ENCODE measurements at regions not wholly inside any gene's neighbourhood (a gene's known extent, or its start where the extent isn't known, plus 50 kb on each side); places are given as distances from the start of the nearest gene placed in this dataset.

DNA sequence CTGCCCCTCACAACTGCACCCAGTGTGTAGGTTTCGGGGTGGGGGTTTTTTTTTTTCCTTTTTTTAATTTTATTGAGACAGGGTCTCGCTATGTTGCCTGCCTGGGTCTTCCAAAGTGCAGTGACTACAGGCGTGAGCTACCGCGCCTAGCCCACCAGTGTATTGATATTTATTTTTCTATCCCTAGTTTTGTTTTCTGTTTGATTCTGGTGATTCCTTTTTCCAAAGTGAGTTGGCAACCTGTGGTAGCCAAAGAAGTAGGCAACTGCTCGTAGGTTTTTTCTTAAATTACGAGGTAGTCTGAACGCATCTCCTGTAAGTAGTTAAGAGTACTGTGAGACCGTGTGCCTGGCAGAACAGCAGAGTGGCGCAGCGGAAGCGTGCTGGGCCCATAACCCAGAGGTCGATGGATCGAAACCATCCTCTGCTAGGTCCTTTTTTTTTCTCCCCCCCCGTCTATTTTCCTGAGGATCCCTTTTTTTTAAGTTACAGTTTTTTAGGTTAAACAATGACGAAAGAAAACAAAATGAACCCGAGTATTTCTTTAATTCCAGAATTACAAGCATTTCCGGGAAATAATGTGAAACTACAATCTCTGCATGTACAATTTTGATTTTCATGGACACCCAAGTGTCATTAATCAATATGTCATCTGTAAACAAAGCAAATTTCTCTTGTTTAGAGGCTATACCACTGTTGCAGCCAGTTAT, 78.7 kb upstream of the BTN3A2 start:
- TF ChIP-seq, protein P1, sequence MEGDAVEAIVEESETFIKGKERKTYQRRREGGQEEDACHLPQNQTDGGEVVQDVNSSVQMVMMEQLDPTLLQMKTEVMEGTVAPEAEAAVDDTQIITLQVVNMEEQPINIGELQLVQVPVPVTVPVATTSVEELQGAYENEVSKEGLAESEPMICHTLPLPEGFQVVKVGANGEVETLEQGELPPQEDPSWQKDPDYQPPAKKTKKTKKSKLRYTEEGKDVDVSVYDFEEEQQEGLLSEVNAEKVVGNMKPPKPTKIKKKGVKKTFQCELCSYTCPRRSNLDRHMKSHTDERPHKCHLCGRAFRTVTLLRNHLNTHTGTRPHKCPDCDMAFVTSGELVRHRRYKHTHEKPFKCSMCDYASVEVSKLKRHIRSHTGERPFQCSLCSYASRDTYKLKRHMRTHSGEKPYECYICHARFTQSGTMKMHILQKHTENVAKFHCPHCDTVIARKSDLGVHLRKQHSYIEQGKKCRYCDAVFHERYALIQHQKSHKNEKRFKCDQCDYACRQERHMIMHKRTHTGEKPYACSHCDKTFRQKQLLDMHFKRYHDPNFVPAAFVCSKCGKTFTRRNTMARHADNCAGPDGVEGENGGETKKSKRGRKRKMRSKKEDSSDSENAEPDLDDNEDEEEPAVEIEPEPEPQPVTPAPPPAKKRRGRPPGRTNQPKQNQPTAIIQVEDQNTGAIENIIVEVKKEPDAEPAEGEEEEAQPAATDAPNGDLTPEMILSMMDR (IDR thresholded peaks at IDR 0.05): no peak
- ATAC-seq (ENCODE audit: low FRiP score): no peak
- peak; percentile 55 for DNase-seq (ENCODE audit: low spot score)

DNA sequence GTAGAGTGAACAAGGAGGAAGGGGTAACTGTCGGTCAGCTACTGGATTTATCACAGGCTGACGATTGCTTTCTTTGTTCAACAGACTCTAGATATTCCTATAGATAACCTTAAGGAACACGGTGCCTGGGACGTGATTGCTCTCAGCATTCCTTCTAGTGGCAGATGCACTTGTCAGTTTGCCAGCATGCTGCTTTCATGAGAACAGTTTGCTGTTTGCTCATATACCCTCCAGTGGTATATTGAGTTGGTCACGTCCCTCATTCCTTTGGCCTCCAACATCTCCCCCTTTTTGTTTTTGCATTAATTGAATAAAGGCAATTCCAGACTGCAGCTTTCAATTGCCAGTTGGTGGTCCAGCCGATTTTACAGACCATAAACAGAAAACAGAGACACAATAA, 76.8 kb upstream of the BTN3A2 start:
- DNase-seq (ENCODE audit: low spot score): no peak
- no peak for ATAC-seq (ENCODE audit: low FRiP score)
- TF ChIP-seq, protein P1 (IDR thresholded peaks at IDR 0.05): no peak

DNA sequence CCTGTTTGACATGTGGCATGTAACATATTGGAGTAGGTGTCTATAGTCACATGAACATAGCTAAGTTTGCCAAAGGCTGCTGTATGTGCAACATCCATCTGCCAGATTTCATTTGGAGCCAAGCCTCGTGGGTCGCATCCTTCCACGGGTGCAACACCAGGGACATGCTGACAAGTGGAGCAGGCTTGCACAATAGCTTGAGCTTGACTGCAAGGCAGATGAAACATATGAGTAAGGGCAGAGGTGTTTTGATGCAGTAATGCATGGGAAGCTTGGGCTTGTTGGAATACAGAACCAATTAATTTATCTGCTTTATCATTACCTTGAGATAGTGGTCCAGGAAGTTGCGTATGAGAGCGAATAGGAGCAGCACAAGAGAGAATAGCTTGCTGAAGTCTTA, 74.1 kb upstream of the BTN3A2 start:
- TF ChIP-seq, protein P1 (IDR thresholded peaks at IDR 0.05): no peak
- no peak for ATAC-seq (ENCODE audit: low FRiP score)

DNA sequence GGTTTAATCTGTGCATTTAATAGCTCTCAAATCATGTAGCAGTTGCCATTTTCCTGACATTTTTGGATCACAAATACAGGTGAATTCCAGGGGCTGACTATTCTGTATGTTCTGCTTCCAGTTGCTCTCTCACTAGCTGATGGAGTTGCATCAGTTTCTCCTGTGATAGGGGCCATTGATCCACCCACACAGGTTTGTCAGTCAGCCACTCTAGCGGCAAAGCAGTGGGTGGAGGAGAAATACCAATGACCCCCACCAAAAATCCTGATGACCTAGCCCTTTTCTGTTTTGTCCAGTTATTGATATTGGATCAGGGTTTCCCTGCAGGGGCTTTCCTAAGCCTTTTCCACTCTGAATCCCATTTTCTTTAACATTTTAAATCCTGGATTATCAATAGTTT, 72.3 kb upstream of the BTN3A2 start:
- ATAC-seq (ENCODE audit: low FRiP score) (no peak), DNase-seq (ENCODE audit: low spot score) (no peak)
- TF ChIP-seq, protein P1 (IDR thresholded peaks at IDR 0.05): no peak

More for the DNA sequence above, 74.1 kb upstream of the BTN3A2 start:
- DNase-seq (ENCODE audit: low spot score): no peak

DNA sequence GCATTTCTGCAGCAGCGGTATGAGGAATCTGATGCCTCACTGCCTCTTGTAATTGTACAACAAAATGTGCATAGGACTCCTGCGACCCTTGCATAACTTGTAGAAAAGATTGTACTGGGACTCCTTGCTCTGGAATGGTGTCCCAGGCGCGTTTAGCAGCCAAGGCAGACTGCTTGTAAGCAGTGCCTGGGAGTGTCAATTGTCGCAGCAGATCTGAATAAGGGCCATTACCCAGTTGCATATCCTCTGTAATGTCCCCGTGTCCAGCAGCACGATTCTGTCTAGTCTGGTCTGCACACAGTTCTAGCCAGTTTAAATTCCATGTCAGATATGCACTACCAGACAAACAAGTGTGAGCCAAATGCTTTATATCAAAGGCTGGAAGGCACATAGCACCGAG, 70.7 kb upstream of the BTN3A2 start:
- TF ChIP-seq, protein P1 (IDR thresholded peaks at IDR 0.05): no peak
- DNase-seq (ENCODE audit: low spot score) (no peak), ATAC-seq (ENCODE audit: low FRiP score) (no peak)

DNA sequence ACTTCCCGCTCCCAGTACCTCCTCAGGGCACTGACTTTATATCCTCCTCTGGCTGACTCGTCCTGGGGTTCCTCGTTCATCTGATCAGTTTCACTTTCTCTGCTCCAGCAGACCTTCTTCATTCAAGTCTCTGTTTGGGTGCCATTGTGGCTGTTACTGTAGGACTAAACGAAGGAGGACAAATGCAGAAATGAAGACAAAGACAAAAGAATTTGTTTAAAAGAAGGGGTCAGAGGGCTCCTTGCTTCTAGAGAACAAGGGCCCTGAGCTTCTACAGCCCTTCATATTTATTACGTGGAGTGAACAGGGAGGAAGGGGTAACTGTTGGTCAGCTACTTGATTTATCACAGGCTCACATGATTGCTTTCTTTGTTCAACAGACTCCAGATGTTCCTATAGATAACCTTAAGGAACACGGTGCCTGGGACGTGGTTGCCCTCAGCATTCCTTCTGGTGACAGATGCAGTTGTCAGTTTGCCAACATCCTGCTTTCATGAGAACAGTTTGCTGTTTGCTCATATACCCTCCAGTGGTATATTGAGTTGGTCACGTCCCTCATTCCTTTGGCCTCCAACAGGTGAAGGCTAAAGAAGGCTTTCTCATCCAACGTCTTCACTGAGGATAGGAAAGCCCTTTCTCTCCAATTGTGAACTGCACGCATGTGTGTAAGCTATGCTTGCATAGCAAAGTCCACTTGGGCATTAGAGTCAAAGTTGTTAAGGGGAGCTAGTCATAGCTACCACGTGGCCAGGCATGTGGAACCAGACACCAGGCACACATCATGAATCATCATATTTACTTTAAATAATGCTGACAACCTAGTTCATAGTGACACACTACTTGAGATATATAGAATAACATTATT, 69.1 kb upstream of the BTN3A2 start:
- ATAC-seq (ENCODE audit: low FRiP score) (no peak), DNase-seq (ENCODE audit: low spot score) (no peak)
- TF ChIP-seq, protein P1 (IDR thresholded peaks at IDR 0.05): no peak

DNA sequence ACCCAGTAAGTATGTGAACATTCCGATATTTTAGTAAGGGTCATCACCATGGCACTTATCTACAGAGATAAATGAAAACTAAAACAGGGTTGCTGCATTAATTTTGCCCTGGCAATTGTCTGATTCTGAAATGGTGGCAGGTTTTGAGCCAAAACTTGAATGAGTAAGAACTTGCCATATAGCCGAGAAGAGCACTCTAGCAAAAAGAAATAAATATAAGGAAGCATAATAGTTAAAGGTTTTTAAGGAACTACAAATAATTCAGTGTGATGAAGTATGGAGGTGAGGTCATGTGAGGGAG, 68.5 kb upstream of the BTN3A2 start:
- TF ChIP-seq, protein P1 (IDR thresholded peaks at IDR 0.05): no peak
- ATAC-seq (ENCODE audit: low FRiP score) (no peak), DNase-seq (ENCODE audit: low spot score) (no peak)

Data from omental fat pad (tissue), 3 donors.